ENCODE measurements at regions not wholly inside any gene's neighbourhood (a gene's known extent, or its start where the extent isn't known, plus 50 kb on each side); places are given as distances from the start of the nearest gene placed in this dataset.

- TF ChIP-seq CTCF (IDR thresholded peaks at IDR 0.05; ENCODE audit: low read depth, low read length, missing input control) = no peak
- no peak for TF ChIP-seq YY1 (IDR thresholded peaks at IDR 0.05)
- TF ChIP-seq RAD21 (IDR thresholded peaks at IDR 0.05) = no peak
- TF ChIP-seq GABPA (IDR thresholded peaks at IDR 0.05 in 1 of 2, conservative IDR thresholded peaks at IDR 0.05 in 1 of 2) = no peak
Observed at GRCh38 chr1:104807590-104807989, 1057.9 kb downstream of the AMY1C start.

All from liver (tissue), 3 donors.